ENCODE measurements at regions not wholly inside any gene's neighbourhood (a gene's known extent, or its start where the extent isn't known, plus 50 kb on each side); places are given as distances from the start of the nearest gene placed in this dataset.

DNA sequence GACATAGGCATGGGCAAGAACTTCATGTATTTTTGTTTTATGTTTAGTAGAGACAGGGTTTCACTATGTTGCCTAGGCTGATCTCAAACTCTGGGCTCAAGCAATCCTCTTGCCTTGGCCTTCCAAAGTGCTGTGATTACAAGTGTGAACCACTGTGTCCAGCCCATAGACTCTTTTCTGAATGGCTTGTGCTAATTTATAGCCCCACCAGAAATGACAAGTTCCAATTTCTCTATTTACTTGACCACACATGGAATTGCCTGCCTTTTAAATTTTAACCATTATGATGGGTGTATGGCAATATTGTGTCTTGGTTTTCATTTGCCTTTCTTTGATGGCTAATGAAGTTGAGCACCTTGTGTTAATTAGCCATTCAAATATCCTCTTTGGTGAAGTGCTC lies 85.8 kb upstream of the NECTIN1 start:
- H3K4me1 ChIP-seq (ENCODE audit: control insufficient read depth, insufficient read depth, low read length, poor library complexity, severe bottlenecking), result peaks cover 31% of the 10 kb centered on the region
- no peaks in the 10 kb centered on the region for H3K36me3 ChIP-seq (ENCODE audit: control insufficient read depth, insufficient read depth, low read length)
- H3K27ac ChIP-seq (ENCODE audit: low read depth, low read length, severe bottlenecking), result no peak overlapping the region
- H3K9me3 ChIP-seq (ENCODE audit: control insufficient read depth, low read length), result peaks cover 5% of the 10 kb centered on the region
- H3K4me3 ChIP-seq (ENCODE audit: extremely low read depth, insufficient read depth, low read length, poor library complexity, severe bottlenecking), result no peak overlapping the region

GRCh38 chr11:119810478-119811232 lies 81.7 kb upstream of the NECTIN1 start:
- 93 to 98% methylated on average over 8 to 12 of the region's 14 CpGs for WGBS, 2 experiments (ENCODE audit: insufficient coverage in 2 of 2)

GRCh38 chr11:119809346-119809745 lies 80.3 kb upstream of the NECTIN1 start:
- Histone ChIP-seq H3K4me1 (ENCODE audit: control insufficient read depth, insufficient read depth, low read length, poor library complexity, severe bottlenecking) (peaks cover 23% of the 10 kb centered on the region), H3K36me3 (ENCODE audit: control insufficient read depth, insufficient read depth, low read length) (no peaks in the 10 kb centered on the region), H3K9me3 (ENCODE audit: control insufficient read depth, low read length) (peaks cover 5% of the 10 kb centered on the region), H3K27ac (ENCODE audit: low read depth, low read length, severe bottlenecking) (no peak overlapping the region), H3K4me3 (ENCODE audit: extremely low read depth, insufficient read depth, low read length, poor library complexity, severe bottlenecking) (no peak overlapping the region)
- WGBS, 2 experiments (ENCODE audit: insufficient coverage in 2 of 2), result 80 to 94% methylated on average over 7 of the region's 7 CpGs

More at GRCh38 chr11:119810478-119811232, 81.7 kb upstream of the NECTIN1 start:
- no peak overlapping the region for H3K27ac ChIP-seq (ENCODE audit: low read depth, low read length, severe bottlenecking)
- peaks cover 5% of the 10 kb centered on the region for H3K9me3 ChIP-seq (ENCODE audit: control insufficient read depth, low read length)
- peaks cover 24% of the 10 kb centered on the region for H3K4me1 ChIP-seq (ENCODE audit: control insufficient read depth, insufficient read depth, low read length, poor library complexity, severe bottlenecking)
- H3K36me3 ChIP-seq (ENCODE audit: control insufficient read depth, insufficient read depth, low read length), result no peaks in the 10 kb centered on the region
- no peak overlapping the region for H3K4me3 ChIP-seq (ENCODE audit: extremely low read depth, insufficient read depth, low read length, poor library complexity, severe bottlenecking)

DNA sequence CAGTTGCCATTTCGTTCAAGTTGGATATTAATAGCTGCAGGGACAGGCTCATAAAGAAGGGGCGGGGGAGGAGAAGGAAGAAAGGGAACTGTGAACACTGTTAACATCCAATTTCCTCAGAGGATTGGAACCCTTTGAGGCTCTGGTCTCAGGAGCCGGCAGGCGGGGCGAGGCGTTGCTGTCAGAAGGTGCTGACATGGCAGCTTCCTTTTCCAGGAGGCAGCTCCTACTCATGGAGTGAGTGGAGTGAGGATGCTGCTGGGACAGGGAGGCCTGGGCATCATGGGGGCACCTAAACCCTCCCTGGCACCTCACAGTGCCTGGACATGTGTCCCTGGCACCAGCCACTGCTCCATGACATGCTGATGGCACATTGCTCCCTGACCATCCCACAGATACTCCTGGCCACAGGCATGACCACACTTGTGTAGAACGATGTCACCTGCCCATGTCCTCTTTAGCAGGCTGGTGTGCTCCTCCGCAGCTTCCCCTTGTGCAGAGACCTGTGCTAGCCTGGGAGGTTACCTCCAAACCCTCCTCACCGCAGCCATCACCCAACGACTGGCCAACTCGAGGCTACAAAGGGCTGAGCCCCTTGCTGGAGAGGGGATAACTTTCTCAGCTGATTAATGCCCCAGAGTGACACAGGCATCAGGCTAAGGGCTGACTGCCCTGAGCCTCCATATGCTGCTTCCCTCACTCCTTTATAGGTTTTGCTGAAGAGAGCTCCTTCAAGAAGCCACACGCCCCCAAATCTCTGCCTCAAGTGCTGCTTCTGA lies 79.6 kb upstream of the NECTIN1 start:
- H3K36me3 ChIP-seq (ENCODE audit: control insufficient read depth, insufficient read depth, low read length), result no peaks in the 10 kb centered on the region
- H3K4me3 ChIP-seq (ENCODE audit: extremely low read depth, insufficient read depth, low read length, poor library complexity, severe bottlenecking), result no peak overlapping the region
- WGBS, 2 experiments (ENCODE audit: insufficient coverage in 2 of 2), result 86 to 90% methylated on average over 8 to 10 of the region's 12 CpGs
- H3K4me1 ChIP-seq (ENCODE audit: control insufficient read depth, insufficient read depth, low read length, poor library complexity, severe bottlenecking), result peaks cover 23% of the 10 kb centered on the region
- H3K9me3 ChIP-seq (ENCODE audit: control insufficient read depth, low read length), result no peaks in the 10 kb centered on the region
- no peak overlapping the region for H3K27ac ChIP-seq (ENCODE audit: low read depth, low read length, severe bottlenecking)

DNA sequence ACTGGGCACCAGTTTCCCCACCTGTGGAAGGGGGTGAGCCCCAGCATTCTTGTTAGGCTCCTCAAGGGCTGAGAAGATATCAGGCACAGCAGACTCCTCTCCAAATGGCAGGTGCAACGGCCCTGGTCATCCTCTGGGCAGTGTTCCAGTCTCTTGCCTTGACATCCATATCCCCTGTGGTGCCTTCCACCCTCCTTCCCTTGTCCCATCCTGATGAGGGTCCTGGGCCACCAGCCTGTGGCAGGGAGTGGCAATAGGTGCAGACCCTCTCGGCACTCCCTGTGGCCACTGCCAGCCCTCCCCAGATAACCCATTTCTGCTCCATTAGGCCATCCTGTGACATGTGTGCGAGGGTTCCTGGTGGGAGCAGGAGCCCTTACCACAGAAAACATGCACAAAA lies 78.8 kb upstream of the NECTIN1 start:
- no peak overlapping the region for H3K27ac ChIP-seq (ENCODE audit: low read depth, low read length, severe bottlenecking)
- H3K36me3 ChIP-seq (ENCODE audit: control insufficient read depth, insufficient read depth, low read length), result no peaks in the 10 kb centered on the region
- peaks cover 23% of the 10 kb centered on the region for H3K4me1 ChIP-seq (ENCODE audit: control insufficient read depth, insufficient read depth, low read length, poor library complexity, severe bottlenecking)
- H3K4me3 ChIP-seq (ENCODE audit: extremely low read depth, insufficient read depth, low read length, poor library complexity, severe bottlenecking), result no peak overlapping the region
- 91 to 100% methylated on average over 2 of the region's 3 CpGs for WGBS, 2 experiments (ENCODE audit: insufficient coverage in 2 of 2)
- H3K9me3 ChIP-seq (ENCODE audit: control insufficient read depth, low read length), result no peaks in the 10 kb centered on the region

GRCh38 chr11:119807402-119807801 lies 78.4 kb upstream of the NECTIN1 start:
- Histone ChIP-seq H3K9me3 (ENCODE audit: control insufficient read depth, low read length) (no peaks in the 10 kb centered on the region), H3K36me3 (ENCODE audit: control insufficient read depth, insufficient read depth, low read length) (no peaks in the 10 kb centered on the region), H3K27ac (ENCODE audit: low read depth, low read length, severe bottlenecking) (no peak overlapping the region), H3K4me1 (ENCODE audit: control insufficient read depth, insufficient read depth, low read length, poor library complexity, severe bottlenecking) (peaks cover 23% of the 10 kb centered on the region), H3K4me3 (ENCODE audit: extremely low read depth, insufficient read depth, low read length, poor library complexity, severe bottlenecking) (no peak overlapping the region)
- WGBS, 2 experiments (ENCODE audit: insufficient coverage in 2 of 2), result 100% methylated on average over 3 to 4 of the region's 5 CpGs

GRCh38 chr11:119806064-119806915 lies 77.3 kb upstream of the NECTIN1 start:
- Histone ChIP-seq H3K36me3 (ENCODE audit: control insufficient read depth, insufficient read depth, low read length) (no peaks in the 10 kb centered on the region), H3K4me1 (ENCODE audit: control insufficient read depth, insufficient read depth, low read length, poor library complexity, severe bottlenecking) (peaks cover 23% of the 10 kb centered on the region), H3K9me3 (ENCODE audit: control insufficient read depth, low read length) (no peaks in the 10 kb centered on the region), H3K27ac (ENCODE audit: low read depth, low read length, severe bottlenecking) (no peak overlapping the region), H3K4me3 (ENCODE audit: extremely low read depth, insufficient read depth, low read length, poor library complexity, severe bottlenecking) (no peak overlapping the region)
- WGBS, 2 experiments (ENCODE audit: insufficient coverage in 2 of 2), result 93 to 94% methylated on average over 6 to 8 of the region's 8 CpGs

GRCh38 chr11:119805663-119806062 lies 76.7 kb upstream of the NECTIN1 start:
- Histone ChIP-seq H3K4me1 (ENCODE audit: control insufficient read depth, insufficient read depth, low read length, poor library complexity, severe bottlenecking) (peaks cover 22% of the 10 kb centered on the region), H3K9me3 (ENCODE audit: control insufficient read depth, low read length) (no peaks in the 10 kb centered on the region), H3K27ac (ENCODE audit: low read depth, low read length, severe bottlenecking) (no peak overlapping the region), H3K36me3 (ENCODE audit: control insufficient read depth, insufficient read depth, low read length) (no peaks in the 10 kb centered on the region), H3K4me3 (ENCODE audit: extremely low read depth, insufficient read depth, low read length, poor library complexity, severe bottlenecking) (no peak overlapping the region)
- WGBS, 2 experiments (ENCODE audit: insufficient coverage in 2 of 2), result 96 to 100% methylated on average over 4 of the region's 8 CpGs

DNA sequence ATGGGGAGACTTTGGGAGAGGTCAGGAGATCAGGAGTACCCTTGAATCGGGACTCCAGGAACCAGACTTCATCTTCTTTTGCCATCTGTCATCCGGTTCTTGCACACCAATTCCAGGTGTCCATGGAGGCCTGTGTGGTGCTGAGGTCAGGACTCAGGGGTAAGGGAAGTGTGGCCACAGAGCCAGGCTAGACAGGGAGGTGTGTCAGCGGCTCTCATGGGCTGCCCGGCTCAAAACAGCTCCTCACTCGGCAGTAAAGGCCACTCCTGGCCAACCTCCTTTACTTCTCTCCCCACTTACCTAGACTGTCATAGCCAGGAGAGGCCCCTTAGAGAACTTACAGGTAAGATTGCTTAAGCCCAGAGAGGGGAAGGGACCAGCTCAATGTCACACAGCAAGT lies 75.7 kb upstream of the NECTIN1 start:
- Histone ChIP-seq H3K4me3 (ENCODE audit: extremely low read depth, insufficient read depth, low read length, poor library complexity, severe bottlenecking) (no peak overlapping the region), H3K9me3 (ENCODE audit: control insufficient read depth, low read length) (no peaks in the 10 kb centered on the region), H3K36me3 (ENCODE audit: control insufficient read depth, insufficient read depth, low read length) (no peaks in the 10 kb centered on the region), H3K27ac (ENCODE audit: low read depth, low read length, severe bottlenecking) (no peak overlapping the region), H3K4me1 (ENCODE audit: control insufficient read depth, insufficient read depth, low read length, poor library complexity, severe bottlenecking) (peaks cover 20% of the 10 kb centered on the region)
- 100% methylated on average over 3 of the region's 5 CpGs; no CpG with 5 or more reads in 1 of the 2 experiments for WGBS, 2 experiments (ENCODE audit: insufficient coverage in 2 of 2)

GRCh38 chr11:119803726-119804294 lies 74.8 kb upstream of the NECTIN1 start:
- H3K4me3 ChIP-seq (ENCODE audit: extremely low read depth, insufficient read depth, low read length, poor library complexity, severe bottlenecking), result no peak overlapping the region
- no peak overlapping the region for H3K27ac ChIP-seq (ENCODE audit: low read depth, low read length, severe bottlenecking)
- WGBS, 2 experiments (ENCODE audit: insufficient coverage in 2 of 2), result 81 to 94% methylated on average over 5 to 6 of the region's 6 CpGs
- H3K36me3 ChIP-seq (ENCODE audit: control insufficient read depth, insufficient read depth, low read length), result no peaks in the 10 kb centered on the region
- H3K4me1 ChIP-seq (ENCODE audit: control insufficient read depth, insufficient read depth, low read length, poor library complexity, severe bottlenecking), result peaks cover 11% of the 10 kb centered on the region
- no peaks in the 10 kb centered on the region for H3K9me3 ChIP-seq (ENCODE audit: control insufficient read depth, low read length)

Measured in mesodermal cell (in vitro differentiated cells).